ENCODE measurements at regions not wholly inside any gene's neighbourhood (a gene's known extent, or its start where the extent isn't known, plus 50 kb on each side); places are given as distances from the start of the nearest gene placed in this dataset.

DNA sequence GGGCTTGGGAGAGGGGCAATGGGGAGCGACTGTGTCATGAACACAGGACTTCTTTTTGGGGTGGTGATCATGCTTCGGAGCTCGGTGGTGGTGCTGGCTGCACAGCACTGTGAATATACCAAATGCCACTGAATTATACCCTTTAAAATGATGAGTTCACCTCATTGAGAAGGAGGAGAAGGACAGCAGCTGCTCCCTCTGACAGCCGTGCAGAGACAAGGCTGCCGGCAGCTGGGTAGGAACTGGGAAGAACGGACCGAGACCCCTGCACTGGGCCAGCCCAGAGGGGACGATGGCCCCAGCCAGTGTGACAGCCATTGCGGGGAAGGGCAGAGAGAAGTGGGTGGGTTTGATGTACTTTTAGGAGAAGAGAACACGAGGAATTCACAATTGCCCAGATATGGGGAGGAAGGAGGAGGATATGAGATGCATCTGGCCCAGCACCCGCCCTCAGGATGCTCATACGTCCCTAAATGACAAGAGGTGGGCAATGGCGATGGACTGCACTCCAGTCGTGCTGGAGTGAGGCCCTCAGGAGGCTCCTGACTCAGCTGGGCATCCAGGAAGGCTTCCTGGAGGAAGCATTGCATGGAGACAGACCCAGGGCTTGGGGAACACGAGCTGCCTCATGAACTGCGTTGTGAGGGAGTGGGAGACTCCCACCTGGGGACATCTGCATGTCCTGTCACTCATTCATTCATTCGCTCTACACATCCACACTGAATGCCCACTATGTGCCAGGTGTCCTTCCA lies 64.3 kb upstream of the C14orf180 start (continued):
- TF ChIP-seq, protein P1, sequence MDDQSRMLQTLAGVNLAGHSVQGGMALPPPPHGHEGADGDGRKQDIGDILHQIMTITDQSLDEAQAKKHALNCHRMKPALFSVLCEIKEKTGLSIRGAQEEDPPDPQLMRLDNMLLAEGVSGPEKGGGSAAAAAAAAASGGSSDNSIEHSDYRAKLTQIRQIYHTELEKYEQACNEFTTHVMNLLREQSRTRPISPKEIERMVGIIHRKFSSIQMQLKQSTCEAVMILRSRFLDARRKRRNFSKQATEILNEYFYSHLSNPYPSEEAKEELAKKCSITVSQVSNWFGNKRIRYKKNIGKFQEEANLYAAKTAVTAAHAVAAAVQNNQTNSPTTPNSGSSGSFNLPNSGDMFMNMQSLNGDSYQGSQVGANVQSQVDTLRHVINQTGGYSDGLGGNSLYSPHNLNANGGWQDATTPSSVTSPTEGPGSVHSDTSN (IDR thresholded peaks at IDR 0.05), result no peak

- H2AFZ ChIP-seq (ENCODE audit: low read depth), result no peak overlapping the region
- no peak for DNase-seq
Measured at GRCh38 chr14:104515811-104516780, 63.5 kb upstream of the C14orf180 start.

More at GRCh38 chr14:104515811-104516780, 63.5 kb upstream of the C14orf180 start:
- Histone ChIP-seq H3K4me1 (ENCODE audit: control insufficient read depth in 1 of 2, insufficient read depth in 2 of 2, low read depth in 1 of 2, low read length in 1 of 2) (peaks cover 0 to 3% of the 10 kb centered on the region in 2 experiments; a peak in 1 of 4 replicates), H3K9me3 (no peaks in the 10 kb centered on the region), H3K79me2 (ENCODE audit: insufficient read depth) (no peaks in the 10 kb centered on the region), H3K4me2 (no peak overlapping the region), H3K9ac (no peak overlapping the region), H3K9me2 (no peaks in the 10 kb centered on the region), H3K4me3 (ENCODE audit: low read depth in 2 of 2, low read length in 1 of 2) (no peak overlapping the region), H3K36me3 (replicated peaks in 1 of 2; ENCODE audit: control insufficient read depth in 1 of 2, insufficient read depth in 2 of 2, low read length in 1 of 2) (no peaks in the 10 kb centered on the region), H3K27ac (ENCODE audit: low read depth in 2 of 2, low read length in 1 of 2) (no peak overlapping the region), H4K20me1 (ENCODE audit: insufficient read depth) (no peaks in the 10 kb centered on the region), H3F3A (replicated peaks; ENCODE audit: insufficient read depth) (no peaks in the 10 kb centered on the region), H3K27me3 (ENCODE audit: insufficient read depth) (no peaks in the 10 kb centered on the region)
- CTCF ChIA-PET, result no interaction called here
- 63% methylated on average over 21 of the region's 23 CpGs for WGBS (ENCODE audit: low lambda C conversion rate)
- TF ChIP-seq, protein P1 (IDR thresholded peaks at IDR 0.05), result no peak
- no peak for TF ChIP-seq MAX (IDR thresholded peaks at IDR 0.05; ENCODE audit: low read depth)
- no peak for TF ChIP-seq FOXJ3 (CRISPR knock-in tag; IDR thresholded peaks at IDR 0.05)
- TF ChIP-seq, protein P2, sequence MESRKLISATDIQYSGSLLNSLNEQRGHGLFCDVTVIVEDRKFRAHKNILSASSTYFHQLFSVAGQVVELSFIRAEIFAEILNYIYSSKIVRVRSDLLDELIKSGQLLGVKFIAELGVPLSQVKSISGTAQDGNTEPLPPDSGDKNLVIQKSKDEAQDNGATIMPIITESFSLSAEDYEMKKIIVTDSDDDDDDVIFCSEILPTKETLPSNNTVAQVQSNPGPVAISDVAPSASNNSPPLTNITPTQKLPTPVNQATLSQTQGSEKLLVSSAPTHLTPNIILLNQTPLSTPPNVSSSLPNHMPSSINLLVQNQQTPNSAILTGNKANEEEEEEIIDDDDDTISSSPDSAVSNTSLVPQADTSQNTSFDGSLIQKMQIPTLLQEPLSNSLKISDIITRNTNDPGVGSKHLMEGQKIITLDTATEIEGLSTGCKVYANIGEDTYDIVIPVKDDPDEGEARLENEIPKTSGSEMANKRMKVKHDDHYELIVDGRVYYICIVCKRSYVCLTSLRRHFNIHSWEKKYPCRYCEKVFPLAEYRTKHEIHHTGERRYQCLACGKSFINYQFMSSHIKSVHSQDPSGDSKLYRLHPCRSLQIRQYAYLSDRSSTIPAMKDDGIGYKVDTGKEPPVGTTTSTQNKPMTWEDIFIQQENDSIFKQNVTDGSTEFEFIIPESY (IDR thresholded peaks at IDR 0.05; ENCODE audit: borderline replicate concordance, low read depth), result no peak
- no peak for TF ChIP-seq POLR2AphosphoS5 (IDR thresholded peaks at IDR 0.05; ENCODE audit: low read depth, low read length)
- TF ChIP-seq TCF12 (IDR thresholded peaks at IDR 0.05), result no peak
- TF ChIP-seq RFX5 (IDR thresholded peaks at IDR 0.05; ENCODE audit: low read length), result no peak
- no peak for TF ChIP-seq SIN3A (IDR thresholded peaks at IDR 0.05; ENCODE audit: borderline replicate concordance, low read depth, low read length)
- no peak for TF ChIP-seq GATA2 (CRISPR knock-in tag; IDR thresholded peaks at IDR 0.05)
- no peak for TF ChIP-seq FOSL2 (IDR thresholded peaks at IDR 0.05; ENCODE audit: borderline replicate concordance, low read depth)
- TF ChIP-seq TEAD4 (IDR thresholded peaks at IDR 0.05; ENCODE audit: borderline replicate concordance, insufficient read depth), result no peak
- TF ChIP-seq RCOR1 (IDR thresholded peaks at IDR 0.05; ENCODE audit: low read length), result no peak
- TF ChIP-seq GABPA (IDR thresholded peaks at IDR 0.05; ENCODE audit: low read depth), result no peak
- no peak for TF ChIP-seq ELF1 (IDR thresholded peaks at IDR 0.05)
- TF ChIP-seq MEF2A (IDR thresholded peaks at IDR 0.05; ENCODE audit: borderline replicate concordance, low read depth), result no peak
- no peak for TF ChIP-seq EP300 (IDR thresholded peaks at IDR 0.05; ENCODE audit: borderline replicate concordance in 1 of 2, low read depth in 1 of 2, low read length in 1 of 2)
- POLR2A ChIA-PET, result no interaction called here

Data from SK-N-SH (cell line).